ENCODE measurements at regions not wholly inside any gene's neighbourhood (a gene's known extent, or its start where the extent isn't known, plus 50 kb on each side); places are given as distances from the start of the nearest gene placed in this dataset.

- ATAC-seq = no peak
- H3K27ac ChIP-seq (ENCODE audit: control insufficient read depth, insufficient read depth) = no peak overlapping the region
- ChIA-PET SMC1A (ENCODE audit: uncharacterized antibody, unreplicated experiment) (interaction anchor here (1.3 kb wide), 1 partner anchor 30 kb away, joined by 4 read pairs; no protein-coding TSS in a partner anchor), POLR2A (no interaction called here), CTCF (no interaction called here), RAD21 (ENCODE audit: unreplicated experiment) (no interaction called here)
- no peak overlapping the region for H2AFZ ChIP-seq (ENCODE audit: control insufficient read depth, low read depth, low read length)
- H3K27me3 ChIP-seq (replicated peaks in 1 of 2; ENCODE audit: control insufficient read depth in 2 of 2, insufficient read depth in 2 of 2, low read length in 1 of 2) = no peaks in the 10 kb centered on the region; a peak in 1 of 4 replicates
- TF ChIP-seq ZNF24 (IDR thresholded peaks at IDR 0.05) (no peak), STAT1 (conservative IDR thresholded peaks at IDR 0.05) (no peak), KDM1A (IDR thresholded peaks at IDR 0.05; ENCODE audit: borderline replicate concordance) (no peak), YY1 (IDR thresholded peaks at IDR 0.05; ENCODE audit: low read depth, low read length) (no peak), ESRRA (IDR thresholded peaks at IDR 0.05; ENCODE audit: low read length) (no peak), BACH1 (IDR thresholded peaks at IDR 0.05; ENCODE audit: borderline replicate concordance) (no peak), IRF3 (IDR thresholded peaks at IDR 0.05) (no peak), ZNF274 (IDR thresholded peaks at IDR 0.05; ENCODE audit: insufficient read depth, insufficient read length) (no peak), RB1 (IDR thresholded peaks at IDR 0.05; ENCODE audit: borderline replicate concordance) (no peak), FOXM1 (IDR thresholded peaks at IDR 0.05; ENCODE audit: low read depth, low read length) (no peak), JUNB (IDR thresholded peaks at IDR 0.05) (no peak), RAD21 (IDR thresholded peaks at IDR 0.05; ENCODE audit: insufficient read depth, low read depth, low read length) (no peak), BCL11A (IDR thresholded peaks at IDR 0.05; ENCODE audit: low read depth, low read length) (no peak), MTA2 (IDR thresholded peaks at IDR 0.05; ENCODE audit: low read depth) (no peak), TBL1XR1 (IDR thresholded peaks at IDR 0.05; ENCODE audit: low read depth, low read length) (no peak), ATF3 (IDR thresholded peaks at IDR 0.05; ENCODE audit: borderline replicate concordance, extremely low read depth, low read depth, low read length) (no peak), SKIL (IDR thresholded peaks at IDR 0.05; ENCODE audit: low read depth, poor library complexity, severe bottlenecking) (no peak), USF1 (IDR thresholded peaks at IDR 0.05; ENCODE audit: borderline replicate concordance, extremely low read length, insufficient read depth, low read depth, low read length) (no peak), CHD1 (IDR thresholded peaks at IDR 0.05; ENCODE audit: low read depth, low read length) (no peak)
- no peak overlapping the region for H3K4me2 ChIP-seq (ENCODE audit: control insufficient read depth, insufficient read depth)
- no peak for DNase-seq (ENCODE audit: low read depth, low spot score)
- no peaks in the 10 kb centered on the region for H3K9me3 ChIP-seq (replicated peaks; ENCODE audit: control insufficient read depth, insufficient read depth, low read length)
- no peaks in the 10 kb centered on the region for H4K20me1 ChIP-seq (ENCODE audit: control insufficient read depth, insufficient read depth)
- in situ Hi-C loops (cut with MboI) = no loop called here
- no peak overlapping the region for H3K9ac ChIP-seq (ENCODE audit: control insufficient read depth, insufficient read depth, low read length)
- no peaks in the 10 kb centered on the region for H3K4me1 ChIP-seq (ENCODE audit: control insufficient read depth, insufficient read depth, low read length)
- H3K79me2 ChIP-seq (ENCODE audit: control insufficient read depth, insufficient read depth, low read length) = no peaks in the 10 kb centered on the region
- 23% methylated on average over 5 of the region's 5 CpGs for WGBS (ENCODE audit: insufficient coverage, insufficient replicate concordance, low lambda C conversion rate, missing lambda C conversion rate)
- FAIRE-seq = no peak
- H3K36me3 ChIP-seq (ENCODE audit: control insufficient read depth in 2 of 2, insufficient read depth in 2 of 2, low read length in 1 of 2) = no peaks in the 10 kb centered on the region
- intact Hi-C loops (cut with micrococcal nuclease; ENCODE audit: unreplicated experiment) = no loop called here
- no TSS peak for BruUV-seq (replicated peaks)
- no peak overlapping the region for H3K4me3 ChIP-seq
Measured at GRCh38 chr11:82405421-82405820, 328.2 kb downstream of the FAM181B start.
